ENCODE measurements at regions not wholly inside any gene's neighbourhood (a gene's known extent, or its start where the extent isn't known, plus 50 kb on each side); places are given as distances from the start of the nearest gene placed in this dataset.

DNA sequence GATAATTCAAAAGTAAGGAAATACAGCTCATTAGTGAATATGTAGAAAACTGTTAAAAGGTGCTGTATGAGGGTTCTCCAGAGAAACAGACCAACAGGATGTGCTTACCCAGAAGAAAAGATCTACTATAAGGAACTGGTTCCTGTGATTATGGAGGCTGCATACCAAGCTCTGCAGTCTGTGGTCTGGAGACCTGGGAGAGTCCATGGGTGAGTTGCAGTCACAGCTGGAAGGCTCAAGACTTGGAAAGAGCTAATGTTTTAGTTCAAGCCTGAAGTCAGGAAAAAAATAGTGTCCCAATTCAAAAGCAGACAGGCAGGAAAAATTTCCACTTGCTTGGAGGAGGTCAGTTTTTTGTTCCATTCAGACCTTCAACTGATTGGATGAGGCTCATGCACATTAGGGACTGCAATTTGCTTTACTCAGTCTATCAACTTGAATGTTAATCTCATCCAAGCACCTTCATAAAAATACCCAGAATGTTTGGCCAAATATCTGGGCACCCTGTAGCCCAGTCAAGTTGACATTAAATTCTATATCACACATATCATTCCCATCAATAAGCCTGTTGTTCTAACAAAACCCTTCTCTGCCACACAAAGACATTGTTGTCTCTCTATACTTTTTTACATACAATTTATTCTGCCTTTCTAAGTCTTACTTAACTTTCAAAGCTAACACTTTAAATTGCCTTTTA is 197.9 kb upstream of the KLF6 start:
- TF ChIP-seq POLR2A (IDR thresholded peaks at IDR 0.05; ENCODE audit: extremely low read depth, insufficient read length) = no peak
- TF ChIP-seq, protein P1, sequence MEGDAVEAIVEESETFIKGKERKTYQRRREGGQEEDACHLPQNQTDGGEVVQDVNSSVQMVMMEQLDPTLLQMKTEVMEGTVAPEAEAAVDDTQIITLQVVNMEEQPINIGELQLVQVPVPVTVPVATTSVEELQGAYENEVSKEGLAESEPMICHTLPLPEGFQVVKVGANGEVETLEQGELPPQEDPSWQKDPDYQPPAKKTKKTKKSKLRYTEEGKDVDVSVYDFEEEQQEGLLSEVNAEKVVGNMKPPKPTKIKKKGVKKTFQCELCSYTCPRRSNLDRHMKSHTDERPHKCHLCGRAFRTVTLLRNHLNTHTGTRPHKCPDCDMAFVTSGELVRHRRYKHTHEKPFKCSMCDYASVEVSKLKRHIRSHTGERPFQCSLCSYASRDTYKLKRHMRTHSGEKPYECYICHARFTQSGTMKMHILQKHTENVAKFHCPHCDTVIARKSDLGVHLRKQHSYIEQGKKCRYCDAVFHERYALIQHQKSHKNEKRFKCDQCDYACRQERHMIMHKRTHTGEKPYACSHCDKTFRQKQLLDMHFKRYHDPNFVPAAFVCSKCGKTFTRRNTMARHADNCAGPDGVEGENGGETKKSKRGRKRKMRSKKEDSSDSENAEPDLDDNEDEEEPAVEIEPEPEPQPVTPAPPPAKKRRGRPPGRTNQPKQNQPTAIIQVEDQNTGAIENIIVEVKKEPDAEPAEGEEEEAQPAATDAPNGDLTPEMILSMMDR (IDR thresholded peaks at IDR 0.05; ENCODE audit: low read depth, low read length) = no peak
- no peak for TF ChIP-seq MYC (IDR thresholded peaks at IDR 0.05; ENCODE audit: low read depth, low read length)
- TF ChIP-seq, protein P2, sequence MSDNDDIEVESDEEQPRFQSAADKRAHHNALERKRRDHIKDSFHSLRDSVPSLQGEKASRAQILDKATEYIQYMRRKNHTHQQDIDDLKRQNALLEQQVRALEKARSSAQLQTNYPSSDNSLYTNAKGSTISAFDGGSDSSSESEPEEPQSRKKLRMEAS (IDR thresholded peaks at IDR 0.05; ENCODE audit: low read depth, low read length) = no peak

Measured in NB4 (cell line).